MM.1S (cell line): ENCODE measurements at regions not wholly inside any gene's neighbourhood (a gene's known extent, or its start where the extent isn't known, plus 50 kb on each side); places are given as distances from the start of the nearest gene placed in this dataset.

Source experiments
- DNase-seq: peaks from one replicate; pipeline ENCODE4 v3.0.0-alpha.2; 2015
- H2AFZ ChIP-seq: fragments of 300-600 bp; sonication (generic); 2 replicates; pipeline ENCODE4 v1.6.0; 2016; ENCODE audit warnings: antibody characterized with exemption, low read length
- H3F3A ChIP-seq: fragments of 300-600 bp; sonication (generic); 2 replicates; pipeline ENCODE4 v1.6.1; 2016; ENCODE audit warnings: mild to moderate bottlenecking, antibody characterized with exemption, low read length, moderate library complexity, mixed read lengths; ENCODE audit not compliant: insufficient read depth
- H3K27ac ChIP-seq: fragments of 300-600 bp; sonication (generic); 2 replicates; pipeline ENCODE4 v1.5.1; 2016; ENCODE audit warnings: mild to moderate bottlenecking, low read length
- H3K27me3 ChIP-seq: fragments of 300-600 bp; sonication (generic); replicated peaks from 2 replicates; pipeline ENCODE4 v1.6.0; 2016; ENCODE audit warnings: low read length; ENCODE audit not compliant: insufficient read depth
- H3K36me3 ChIP-seq: fragments of 300-600 bp; sonication (generic); replicated peaks from 2 replicates; pipeline ENCODE4 v1.6.1; 2016; ENCODE audit warnings: mild to moderate bottlenecking, low read length, mixed read lengths; ENCODE audit not compliant: insufficient read depth
- H3K4me1 ChIP-seq: fragments of 300-600 bp; sonication (generic); 2 replicates; pipeline ENCODE4 v1.6.1; 2016; ENCODE audit warnings: low read length, mixed read lengths
- H3K4me2 ChIP-seq: fragments of 300-600 bp; sonication (generic); 2 replicates; pipeline ENCODE4 v1.6.0; 2016; ENCODE audit warnings: low read depth, low read length
- H3K4me3 ChIP-seq: fragments of 300-600 bp; sonication (generic); 2 replicates; pipeline ENCODE4 v1.5.1; 2016; ENCODE audit warnings: low read length, mixed read lengths
- H3K79me2 ChIP-seq: fragments of 300-600 bp; sonication (generic); 2 replicates; pipeline ENCODE4 v1.6.1; 2016; ENCODE audit warnings: mixed run types, low read length, mixed read lengths
- H3K9ac ChIP-seq: fragments of 300-600 bp; sonication (generic); 2 replicates; pipeline ENCODE4 v1.6.1; 2016; ENCODE audit warnings: low read length, mixed read lengths
- H3K9me2 ChIP-seq: fragments of 300-600 bp; sonication (generic); replicated peaks from 2 replicates; pipeline ENCODE4 v1.6.1; 2016; ENCODE audit warnings: mild to moderate bottlenecking, low read length, mixed read lengths; ENCODE audit not compliant: insufficient read depth
- H3K9me3 ChIP-seq: fragments of 300-600 bp; sonication (generic); replicated peaks from 2 replicates; pipeline ENCODE4 v1.6.1; 2016; ENCODE audit warnings: mild to moderate bottlenecking, low read length, mixed read lengths; ENCODE audit not compliant: insufficient read depth
- H4K20me1 ChIP-seq: fragments of 300-600 bp; sonication (generic); 2 replicates; pipeline ENCODE4 v1.6.1; 2016; ENCODE audit warnings: mild to moderate bottlenecking, low read length, moderate library complexity, mixed read lengths; ENCODE audit not compliant: insufficient read depth
- EZH2 ChIP-seq: fragments of 300-600 bp; sonication (generic); optimal IDR thresholded peaks from 2 replicates; pipeline ENCODE3; 2017; ENCODE audit warnings: low read depth, mild to moderate bottlenecking, antibody characterized with exemption, low read length, mixed read lengths
- EZH2phosphoT487 ChIP-seq: fragments of 300-600 bp; sonication (generic); IDR thresholded peaks from 2 replicates; pipeline ENCODE4 v1.6.1; 2018; ENCODE audit warnings: antibody characterized with exemption, low read length
- TF ChIP-seq, protein P1 (sequence below): fragments of 300-600 bp; sonication (generic); IDR thresholded peaks from 2 replicates; pipeline ENCODE4 v1.5.1; 2016; ENCODE audit warnings: antibody characterized with exemption, low read length, mixed read lengths

DNA sequence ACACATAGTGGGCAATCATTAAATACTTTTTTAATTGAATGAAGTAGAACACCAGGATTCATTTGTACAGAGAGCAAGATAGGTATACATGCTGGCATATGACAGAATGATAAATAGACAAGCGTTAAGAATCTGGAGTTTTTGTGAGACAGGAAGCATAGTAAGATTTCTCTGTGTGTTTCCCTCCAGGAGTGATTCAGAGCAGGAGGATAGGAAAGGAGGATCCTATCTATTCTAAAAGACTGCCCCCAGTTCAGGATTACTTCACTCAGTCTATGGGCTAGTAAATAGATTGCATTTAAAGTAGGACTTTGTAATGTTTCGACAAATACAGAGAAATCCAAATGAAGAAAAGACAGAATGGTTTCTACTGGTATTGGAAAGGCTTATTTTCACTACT is 423.7 kb downstream of the PDGFC start:
- Histone ChIP-seq H3K9ac (no peak overlapping the region), H3K4me1 (no peaks in the 10 kb centered on the region), H3K9me2 (no peaks in the 10 kb centered on the region), H3K9me3 (no peaks in the 10 kb centered on the region), H3K4me2 (no peak overlapping the region), H2AFZ (no peak overlapping the region), H4K20me1 (no peaks in the 10 kb centered on the region), H3K27me3 (no peaks in the 10 kb centered on the region), H3F3A (no peaks in the 10 kb centered on the region), H3K4me3 (no peak overlapping the region), H3K79me2 (no peaks in the 10 kb centered on the region), H3K27ac (no peak overlapping the region), H3K36me3 (no peaks in the 10 kb centered on the region)
- DNase-seq: no peak
- TF ChIP-seq, protein P1, sequence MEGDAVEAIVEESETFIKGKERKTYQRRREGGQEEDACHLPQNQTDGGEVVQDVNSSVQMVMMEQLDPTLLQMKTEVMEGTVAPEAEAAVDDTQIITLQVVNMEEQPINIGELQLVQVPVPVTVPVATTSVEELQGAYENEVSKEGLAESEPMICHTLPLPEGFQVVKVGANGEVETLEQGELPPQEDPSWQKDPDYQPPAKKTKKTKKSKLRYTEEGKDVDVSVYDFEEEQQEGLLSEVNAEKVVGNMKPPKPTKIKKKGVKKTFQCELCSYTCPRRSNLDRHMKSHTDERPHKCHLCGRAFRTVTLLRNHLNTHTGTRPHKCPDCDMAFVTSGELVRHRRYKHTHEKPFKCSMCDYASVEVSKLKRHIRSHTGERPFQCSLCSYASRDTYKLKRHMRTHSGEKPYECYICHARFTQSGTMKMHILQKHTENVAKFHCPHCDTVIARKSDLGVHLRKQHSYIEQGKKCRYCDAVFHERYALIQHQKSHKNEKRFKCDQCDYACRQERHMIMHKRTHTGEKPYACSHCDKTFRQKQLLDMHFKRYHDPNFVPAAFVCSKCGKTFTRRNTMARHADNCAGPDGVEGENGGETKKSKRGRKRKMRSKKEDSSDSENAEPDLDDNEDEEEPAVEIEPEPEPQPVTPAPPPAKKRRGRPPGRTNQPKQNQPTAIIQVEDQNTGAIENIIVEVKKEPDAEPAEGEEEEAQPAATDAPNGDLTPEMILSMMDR: no peak
- TF ChIP-seq EZH2: no peak
- no peak for TF ChIP-seq EZH2phosphoT487

DNA sequence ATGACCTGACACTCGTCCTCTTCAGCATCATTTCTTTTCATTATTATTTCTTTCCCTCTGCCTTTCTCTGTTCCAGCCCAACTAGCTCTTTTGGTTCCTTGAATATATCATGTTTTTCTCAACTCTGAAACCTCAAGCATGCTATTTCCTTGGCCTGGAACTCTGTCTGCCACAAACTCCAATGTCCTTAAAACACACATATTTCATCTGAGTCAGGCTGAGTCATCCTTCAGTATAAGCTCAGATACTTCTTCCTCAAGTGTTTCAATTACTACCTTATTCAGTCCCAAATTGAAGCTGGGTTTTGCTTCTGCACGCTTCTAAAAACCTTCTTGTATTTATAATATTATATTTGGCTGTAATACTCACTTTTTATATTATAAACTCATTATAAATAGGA is 424.2 kb downstream of the PDGFC start:
- no peak for DNase-seq
- Histone ChIP-seq H3K79me2 (no peaks in the 10 kb centered on the region), H3K27me3 (no peaks in the 10 kb centered on the region), H3K4me3 (no peak overlapping the region), H2AFZ (no peak overlapping the region), H3F3A (no peaks in the 10 kb centered on the region), H3K36me3 (no peaks in the 10 kb centered on the region), H3K27ac (no peak overlapping the region), H3K4me2 (no peak overlapping the region), H3K9me3 (no peaks in the 10 kb centered on the region), H3K9ac (no peak overlapping the region), H4K20me1 (no peaks in the 10 kb centered on the region), H3K4me1 (no peaks in the 10 kb centered on the region), H3K9me2 (no peaks in the 10 kb centered on the region)
- TF ChIP-seq EZH2: no peak
- TF ChIP-seq, protein P1: no peak
- no peak for TF ChIP-seq EZH2phosphoT487

DNA sequence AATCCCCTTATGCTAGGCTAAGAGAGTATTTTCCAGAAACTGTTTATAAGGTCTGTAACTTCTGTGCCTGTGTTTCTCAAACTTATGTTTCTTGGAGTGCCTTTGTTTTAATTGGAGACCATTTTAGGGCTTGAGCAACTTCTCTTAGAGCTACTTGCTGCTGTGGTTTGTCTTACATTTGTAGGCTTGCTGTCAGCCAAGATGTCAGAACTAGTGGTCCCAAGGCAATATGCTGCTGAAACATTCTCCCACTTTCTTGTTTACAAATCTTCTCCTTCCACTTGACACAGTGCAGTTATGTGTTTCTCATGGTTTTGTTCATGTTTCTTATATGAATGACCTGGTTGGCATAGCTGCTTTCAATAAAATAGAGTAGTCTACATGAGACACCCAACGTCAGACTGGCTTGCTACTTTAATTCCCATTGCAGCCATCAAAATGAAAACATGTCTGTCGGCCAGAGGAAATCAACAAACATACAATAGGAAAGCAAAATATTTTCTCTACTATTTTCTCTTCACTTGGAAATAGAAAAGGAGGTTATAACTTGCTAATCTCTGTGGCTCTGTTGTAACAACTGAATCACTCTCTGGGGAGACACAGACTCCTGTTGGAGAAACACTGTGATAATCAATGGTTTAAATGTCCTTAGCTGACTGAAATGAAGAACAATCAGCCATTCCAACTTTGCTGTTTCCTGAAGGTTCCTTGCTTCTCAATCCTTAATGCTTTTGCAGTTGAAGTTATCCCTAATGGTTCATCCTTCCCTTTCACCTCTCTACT is 426.4 kb downstream of the PDGFC start:
- Histone ChIP-seq H3K9me2 (no peaks in the 10 kb centered on the region), H3K4me1 (no peaks in the 10 kb centered on the region), H2AFZ (no peak overlapping the region), H3K4me3 (no peak overlapping the region), H3K9me3 (no peaks in the 10 kb centered on the region), H3K9ac (no peak overlapping the region), H3F3A (no peaks in the 10 kb centered on the region), H3K36me3 (no peaks in the 10 kb centered on the region), H3K27me3 (no peaks in the 10 kb centered on the region), H3K79me2 (no peaks in the 10 kb centered on the region), H3K4me2 (no peak overlapping the region), H4K20me1 (no peaks in the 10 kb centered on the region), H3K27ac (no peak overlapping the region)
- TF ChIP-seq EZH2: no peak
- TF ChIP-seq, protein P1: no peak
- TF ChIP-seq EZH2phosphoT487: no peak
- no peak for DNase-seq
